Esophagus muscularis mucosa (tissue), 4 donors: ENCODE measurements at regions not wholly inside any gene's neighbourhood (a gene's known extent, or its start where the extent isn't known, plus 50 kb on each side); places are given as distances from the start of the nearest gene placed in this dataset.

Experiments
- CTCF ChIP-seq, 3 experiments: fragments of 200-600 bp in 2 of 3; fragments of 450-650 bp in 1 of 3; sonication (generic) in 2 of 3; IDR thresholded peaks; one replicate each; pipeline ENCODE4 v1.5.1; 2017 to 2019; ENCODE audit warnings: antibody characterized with exemption in 3 of 3, mild to moderate bottlenecking in 2 of 3, moderate library complexity in 1 of 3
- EP300 ChIP-seq: sonication (generic); formaldehyde crosslinking; IDR thresholded peaks from one replicate; pipeline ENCODE4 v1.6.1; 2017; ENCODE audit warnings: antibody characterized with exemption
- POLR2A ChIP-seq: fragments of 450-650 bp; IDR thresholded peaks from one replicate; pipeline ENCODE4 v1.6.1; 2017; ENCODE audit warnings: antibody characterized with exemption, moderate library complexity, mild to moderate bottlenecking, low read depth

GRCh38 chr10:63977329-63977923, 456.2 kb downstream of the REEP3 start:
- TF ChIP-seq POLR2A (no peak), EP300 (no peak), CTCF (IDR thresholded peaks at IDR 0.05) (peak in 2 of 3 experiments; percentile 18 to 40)
